A549 (cell line): ENCODE measurements at regions not wholly inside any gene's neighbourhood (a gene's known extent, or its start where the extent isn't known, plus 50 kb on each side); places are given as distances from the start of the nearest gene placed in this dataset.

Experiments used
- ATOH8 ChIP-seq: fragments of 250-450 bp; sonication (Bioruptor Pico); IDR thresholded peaks from 2 replicates; pipeline ENCODE4 v1.5.0; 2020; ENCODE audit warnings: low read depth, mild to moderate bottlenecking, moderate library complexity
- CHD2 ChIP-seq: fragments of 150-350 bp; IDR thresholded peaks from 2 replicates; pipeline ENCODE4 v1.6.1; 2014; ENCODE audit warnings: low read length; ENCODE audit not compliant: partially characterized antibody
- CTCF ChIP-seq: fragments of >200 bp; sonication (Bioruptor Twin); formaldehyde crosslinking; IDR thresholded peaks from 3 replicates; pipeline ENCODE4 v1.5.1; 2016
- EP300 ChIP-seq, 2 experiments: fragments of >200 bp; sonication (Bioruptor Twin); formaldehyde crosslinking; IDR thresholded peaks; 2 replicates in 1 of 2; 3 replicates in 1 of 2; pipeline ENCODE4 v1.6.1; 2016 to 2017
- HEYL ChIP-seq: fragments of 250-450 bp; sonication (Bioruptor Pico); IDR thresholded peaks from 2 replicates; pipeline ENCODE4 v1.8.0; 2021; ENCODE audit warnings: mild to moderate bottlenecking, moderate library complexity
- KDM1A ChIP-seq: fragments of 200-600 bp; sonication (generic); IDR thresholded peaks from 2 replicates; pipeline ENCODE4 v1.6.1; 2016; ENCODE audit warnings: low read depth, mild to moderate bottlenecking
- MAZ ChIP-seq: fragments of 150-350 bp; IDR thresholded peaks from 2 replicates; pipeline ENCODE4 v1.6.1; 2014; ENCODE audit warnings: antibody characterized with exemption, low read depth, low read length, borderline replicate concordance
- PBX3 ChIP-seq: IDR thresholded peaks from 2 replicates; pipeline ENCODE4 v1.6.1; 2012
- POLR2A ChIP-seq: IDR thresholded peaks from 2 replicates; pipeline ENCODE4 v1.6.1; 2012; ENCODE audit warnings: mild to moderate bottlenecking, low read length
- REST ChIP-seq: fragments of 200-600 bp; sonication (generic); IDR thresholded peaks from 2 replicates; pipeline ENCODE4 v1.6.1; 2016; ENCODE audit warnings: antibody characterized with exemption, mild to moderate bottlenecking, moderate library complexity
- RNF2 ChIP-seq: fragments of 200-600 bp; sonication (generic); IDR thresholded peaks from 2 replicates; pipeline ENCODE4 v1.6.1; 2016; ENCODE audit warnings: low read depth, mild to moderate bottlenecking, antibody characterized with exemption, moderate library complexity, borderline replicate concordance

- TF ChIP-seq HEYL (CRISPR knock-in tag): no peak
- TF ChIP-seq POLR2A: no peak
- no peak for TF ChIP-seq REST
- TF ChIP-seq RNF2: no peak
- TF ChIP-seq PBX3: no peak
- TF ChIP-seq EP300 (IDR thresholded peaks at IDR 0.05): no peak
- no peak for TF ChIP-seq ATOH8 (CRISPR knock-in tag)
- TF ChIP-seq CTCF: no peak
- TF ChIP-seq MAZ: no peak
- TF ChIP-seq KDM1A: no peak
- no peak for TF ChIP-seq CHD2
Observed at GRCh38 chr11:11178671-11179638, 174.1 kb downstream of the CSNK2A3 start.
